Upper lobe of right lung (tissue), 1 donor: ENCODE measurements at regions not wholly inside any gene's neighbourhood (a gene's known extent, or its start where the extent isn't known, plus 50 kb on each side); places are given as distances from the start of the nearest gene placed in this dataset.

ENCODE experiments used
- ATAC-seq: fragments of 200-7000 bp; cut with Tn5 transposase; one replicate; pipeline ENCODE4 v1.9.1; 2020; ENCODE audit warnings: mild to moderate bottlenecking, moderate library complexity
- DNase-seq: peaks from one replicate; pipeline ENCODE4 v3.0.0-alpha.2; 2020
- H3K27ac ChIP-seq: fragments of 200-600 bp; one replicate; pipeline ENCODE4 v1.8.0; 2022
- H3K27me3 ChIP-seq: fragments of 200-600 bp; one replicate; pipeline ENCODE4 v1.8.0; 2022; ENCODE audit warnings: mild to moderate bottlenecking
- H3K36me3 ChIP-seq: fragments of 200-600 bp; one replicate; pipeline ENCODE4 v1.8.0; 2022
- H3K4me1 ChIP-seq: fragments of 200-600 bp; one replicate; pipeline ENCODE4 v1.8.0; 2022
- H3K4me3 ChIP-seq: fragments of 200-600 bp; one replicate; pipeline ENCODE4 v1.8.0; 2022; ENCODE audit warnings: mild to moderate bottlenecking
- H3K9me3 ChIP-seq: fragments of 200-600 bp; one replicate; pipeline ENCODE4 v1.8.0; 2022
- intact Hi-C: fragments of 100-400 bp; cut with DNase I; formaldehyde crosslinking; loops from one replicate; pipeline ENCODE4 v1.11.0; 2022
- TF ChIP-seq, protein P1 (sequence below): fragments of 200-600 bp; IDR thresholded peaks from one replicate; pipeline ENCODE4 v1.8.0; 2022; ENCODE audit warnings: antibody characterized with exemption
- donor health status: DM: no; HTN: yes; CAD: no; lungs with severe emphysema.

DNA sequence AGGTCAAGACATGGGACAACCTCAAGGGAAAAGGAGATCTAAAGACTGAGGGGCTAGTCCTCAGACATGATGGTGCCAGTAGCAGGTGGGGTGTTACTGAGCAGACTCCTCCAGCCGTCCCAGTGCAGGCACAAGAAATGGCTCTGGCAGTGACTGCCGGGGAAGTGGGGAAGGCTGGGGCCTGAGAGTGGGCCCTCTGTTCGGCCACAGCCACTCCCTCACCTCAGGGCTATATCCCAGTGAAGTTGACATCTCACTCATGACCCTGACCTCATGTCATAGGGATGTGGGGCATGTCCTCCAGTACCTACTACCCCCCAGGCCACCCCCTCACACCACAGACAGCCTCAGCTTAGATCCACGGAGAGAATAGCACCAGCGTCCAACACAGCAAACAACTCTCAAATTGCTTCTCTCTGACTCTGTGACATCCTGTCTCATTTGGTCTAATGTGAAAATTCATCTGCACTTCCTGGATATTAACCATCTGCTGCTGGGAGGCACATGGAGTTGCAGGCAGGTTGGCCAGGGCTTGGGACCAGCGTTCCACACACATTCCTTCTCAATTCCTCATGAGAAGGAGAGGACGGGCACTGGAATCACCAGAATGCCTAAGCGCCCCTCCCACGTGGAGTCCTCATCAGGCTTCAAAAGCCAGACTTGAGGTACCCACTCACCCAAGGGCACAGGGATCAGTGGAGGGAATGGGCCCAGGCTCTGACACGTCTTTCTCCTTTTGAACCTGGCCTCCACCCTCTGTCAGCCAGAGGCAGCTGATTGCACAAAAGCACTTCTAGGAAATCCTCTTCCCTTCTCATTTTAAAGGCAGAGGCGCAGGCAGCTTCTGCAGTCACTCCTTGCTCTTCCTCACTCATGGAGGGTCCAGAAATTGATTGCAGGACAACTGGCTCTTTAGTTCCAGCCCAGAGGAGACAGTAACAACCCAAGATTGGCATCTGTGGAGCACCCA is 163.6 kb upstream of the CST7 start:
- intact Hi-C loops = no loop called here
- peak; percentile 25 for ATAC-seq
- Histone ChIP-seq H3K27me3 (peaks cover 8% of the 10 kb centered on the region), H3K4me3 (no peak overlapping the region), H3K36me3 (no peaks in the 10 kb centered on the region), H3K4me1 (peaks cover 17% of the 10 kb centered on the region), H3K27ac (no peak overlapping the region), H3K9me3 (no peaks in the 10 kb centered on the region)
- no peak for DNase-seq
- TF ChIP-seq, protein P1, sequence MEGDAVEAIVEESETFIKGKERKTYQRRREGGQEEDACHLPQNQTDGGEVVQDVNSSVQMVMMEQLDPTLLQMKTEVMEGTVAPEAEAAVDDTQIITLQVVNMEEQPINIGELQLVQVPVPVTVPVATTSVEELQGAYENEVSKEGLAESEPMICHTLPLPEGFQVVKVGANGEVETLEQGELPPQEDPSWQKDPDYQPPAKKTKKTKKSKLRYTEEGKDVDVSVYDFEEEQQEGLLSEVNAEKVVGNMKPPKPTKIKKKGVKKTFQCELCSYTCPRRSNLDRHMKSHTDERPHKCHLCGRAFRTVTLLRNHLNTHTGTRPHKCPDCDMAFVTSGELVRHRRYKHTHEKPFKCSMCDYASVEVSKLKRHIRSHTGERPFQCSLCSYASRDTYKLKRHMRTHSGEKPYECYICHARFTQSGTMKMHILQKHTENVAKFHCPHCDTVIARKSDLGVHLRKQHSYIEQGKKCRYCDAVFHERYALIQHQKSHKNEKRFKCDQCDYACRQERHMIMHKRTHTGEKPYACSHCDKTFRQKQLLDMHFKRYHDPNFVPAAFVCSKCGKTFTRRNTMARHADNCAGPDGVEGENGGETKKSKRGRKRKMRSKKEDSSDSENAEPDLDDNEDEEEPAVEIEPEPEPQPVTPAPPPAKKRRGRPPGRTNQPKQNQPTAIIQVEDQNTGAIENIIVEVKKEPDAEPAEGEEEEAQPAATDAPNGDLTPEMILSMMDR = no peak

DNA sequence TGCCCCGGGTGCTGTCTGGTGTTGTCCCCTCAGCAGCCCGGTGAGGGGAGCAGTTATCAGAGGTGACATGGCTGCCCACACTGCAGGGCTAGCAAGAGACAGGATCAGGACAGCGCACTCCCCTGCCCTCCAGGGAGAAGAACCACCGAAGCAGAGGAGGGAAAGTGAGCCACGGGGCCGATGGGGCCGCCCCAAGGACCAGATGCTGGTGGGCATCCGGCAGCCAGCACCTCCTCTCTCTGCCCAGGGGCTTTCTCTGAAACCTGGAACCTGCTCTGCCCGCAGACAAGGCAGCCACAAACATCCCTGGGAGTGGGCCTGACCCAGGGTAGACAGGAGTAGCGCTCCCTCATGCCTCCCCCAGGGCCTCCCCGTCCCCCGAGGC is 163.0 kb upstream of the CST7 start:
- Histone ChIP-seq H3K27ac (no peak overlapping the region), H3K27me3 (peaks cover 4% of the 10 kb centered on the region), H3K9me3 (no peaks in the 10 kb centered on the region), H3K36me3 (no peaks in the 10 kb centered on the region), H3K4me3 (no peak overlapping the region), H3K4me1 (peaks cover 17% of the 10 kb centered on the region)
- TF ChIP-seq, protein P1 = no peak
- no peak for ATAC-seq
- intact Hi-C loops = no loop called here
- no peak for DNase-seq

- Histone ChIP-seq H3K36me3 (no peaks in the 10 kb centered on the region), H3K9me3 (no peaks in the 10 kb centered on the region)
- DNase-seq = no peak
Measured at GRCh38 chr20:24786646-24787045, 162.4 kb upstream of the CST7 start.

GRCh38 chr20:24787071-24787470 is 162.0 kb upstream of the CST7 start:
- Histone ChIP-seq H3K4me3 (no peak overlapping the region), H3K27ac (no peak overlapping the region), H3K27me3 (no peaks in the 10 kb centered on the region), H3K4me1 (peaks cover 17% of the 10 kb centered on the region), H3K36me3 (no peaks in the 10 kb centered on the region), H3K9me3 (no peaks in the 10 kb centered on the region)
- no peak for DNase-seq
- intact Hi-C loops = no loop called here
- ATAC-seq = no peak
- TF ChIP-seq, protein P1 = no peak

More at GRCh38 chr20:24786646-24787045, 162.4 kb upstream of the CST7 start:
- Histone ChIP-seq H3K27ac (no peak overlapping the region), H3K27me3 (no peaks in the 10 kb centered on the region), H3K4me1 (peaks cover 17% of the 10 kb centered on the region), H3K4me3 (no peak overlapping the region)
- TF ChIP-seq, protein P1 = no peak
- no peak for ATAC-seq
- intact Hi-C loops = no loop called here

GRCh38 chr20:24787621-24788020 is 161.4 kb upstream of the CST7 start:
- no peak for ATAC-seq
- H3K27ac ChIP-seq = no peak overlapping the region
- TF ChIP-seq, protein P1 = no peak
- DNase-seq = no peak
- peaks cover 17% of the 10 kb centered on the region for H3K4me1 ChIP-seq
- no peaks in the 10 kb centered on the region for H3K9me3 ChIP-seq
- intact Hi-C loops = no loop called here
- H3K4me3 ChIP-seq = no peak overlapping the region
- no peaks in the 10 kb centered on the region for H3K36me3 ChIP-seq
- no peaks in the 10 kb centered on the region for H3K27me3 ChIP-seq
